Fibroblast of the aortic adventitia (primary cell): ENCODE measurements at regions not wholly inside any gene's neighbourhood (a gene's known extent, or its start where the extent isn't known, plus 50 kb on each side); places are given as distances from the start of the nearest gene placed in this dataset.

ENCODE experiments used
- DNase-seq: peaks from one replicate; pipeline ENCODE4 v3.0.0-alpha.2; 2010; ENCODE audit warnings: low read depth
- H3K4me3 ChIP-seq: 2 replicates; pipeline ENCODE4 v1.5.1; 2011; ENCODE audit warnings: low read depth, mild to moderate bottlenecking, control low read depth, low read length, moderate library complexity
- CTCF ChIP-seq: IDR thresholded peaks from 2 replicates; pipeline ENCODE4 v1.5.1; 2011; ENCODE audit warnings: mild to moderate bottlenecking, low read length, control low read depth, inconsistent platforms; ENCODE audit not compliant: insufficient read depth

GRCh38 chr1:212203630-212204029 is 81.6 kb upstream of the PPP2R5A start:
- DNase-seq = no peak
- no peak overlapping the region for H3K4me3 ChIP-seq
- TF ChIP-seq CTCF = no peak

DNA sequence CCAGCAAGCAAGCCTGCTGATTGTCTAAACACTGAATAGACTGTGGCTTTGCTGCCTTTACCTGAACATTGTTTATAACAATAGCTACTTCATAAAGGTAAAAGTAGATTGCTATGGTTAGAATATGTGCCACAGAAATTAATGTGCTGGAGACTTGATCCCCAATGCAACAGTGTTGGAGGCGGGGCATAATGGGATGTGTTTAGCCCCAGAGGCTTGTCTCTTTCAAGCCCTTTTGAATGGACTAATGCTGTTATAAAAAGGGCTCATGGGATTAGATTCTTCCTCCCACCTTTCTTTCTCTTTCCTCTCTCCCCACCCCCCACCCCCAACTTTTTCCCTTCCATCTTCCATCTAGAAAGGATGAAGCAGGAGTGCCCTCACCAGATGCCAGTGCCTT is 80.2 kb upstream of the PPP2R5A start:
- DNase-seq = no peak
- no peak overlapping the region for H3K4me3 ChIP-seq
- no peak for TF ChIP-seq CTCF

GRCh38 chr1:212205843-212206242 is 79.4 kb upstream of the PPP2R5A start:
- DNase-seq = peak; percentile 42
- TF ChIP-seq CTCF = no peak
- H3K4me3 ChIP-seq = no peak overlapping the region

- DNase-seq = no peak
- no peak for TF ChIP-seq CTCF
- H3K4me3 ChIP-seq = no peak overlapping the region
Observed at GRCh38 chr1:212207118-212207517, 78.1 kb upstream of the PPP2R5A start.

GRCh38 chr1:212207822-212208520 is 77.2 kb upstream of the PPP2R5A start:
- TF ChIP-seq CTCF = no peak
- DNase-seq = no peak
- no peak overlapping the region for H3K4me3 ChIP-seq

DNA sequence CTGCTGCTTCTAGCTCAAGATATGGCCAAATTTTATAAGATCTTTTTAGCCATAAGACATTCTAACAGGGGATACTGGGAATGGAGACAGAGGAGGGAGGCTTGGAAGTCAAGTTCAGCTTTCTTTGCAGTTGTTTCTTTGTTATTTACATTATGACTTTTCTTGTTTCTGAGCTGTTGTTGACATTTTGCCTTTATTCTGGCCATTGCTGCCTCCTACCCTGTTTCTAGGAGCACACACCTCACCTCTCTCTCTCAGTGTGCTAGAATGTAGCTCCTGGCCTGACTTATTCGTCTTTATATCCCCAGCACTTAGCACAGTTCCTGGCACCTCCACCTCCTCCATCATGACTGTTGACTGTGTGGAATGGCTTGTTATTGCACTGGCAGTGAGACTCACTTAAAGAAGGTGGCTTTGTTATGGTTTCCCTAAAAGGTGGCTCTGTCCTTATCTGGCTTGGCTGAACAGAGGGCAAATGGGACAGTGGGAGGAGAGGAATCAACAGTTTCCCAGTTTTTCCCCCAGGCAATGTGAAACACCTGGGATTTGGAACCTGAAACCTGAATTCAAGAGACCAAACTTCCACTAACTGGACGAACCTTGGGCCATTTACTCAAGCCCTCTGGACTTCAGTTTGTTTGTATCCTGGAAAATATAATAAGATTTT is 76.1 kb upstream of the PPP2R5A start:
- no peak for DNase-seq
- no peak overlapping the region for H3K4me3 ChIP-seq
- TF ChIP-seq CTCF = no peak
